A549 (cell line): ENCODE measurements at regions not wholly inside any gene's neighbourhood (a gene's known extent, or its start where the extent isn't known, plus 50 kb on each side); places are given as distances from the start of the nearest gene placed in this dataset.

Source experiments
- POLR2A ChIP-seq: IDR thresholded peaks from 2 replicates; pipeline ENCODE4 v1.6.1; 2012; ENCODE audit warnings: mild to moderate bottlenecking, low read length
- TF ChIP-seq, protein P1 (sequence below): fragments of >200 bp; sonication (Bioruptor Twin); formaldehyde crosslinking; IDR thresholded peaks from 3 replicates; pipeline ENCODE4 v1.5.1; 2016
- TF ChIP-seq, protein P2 (sequence below): IDR thresholded peaks from 2 replicates; pipeline ENCODE4 v1.6.1; 2012

DNA sequence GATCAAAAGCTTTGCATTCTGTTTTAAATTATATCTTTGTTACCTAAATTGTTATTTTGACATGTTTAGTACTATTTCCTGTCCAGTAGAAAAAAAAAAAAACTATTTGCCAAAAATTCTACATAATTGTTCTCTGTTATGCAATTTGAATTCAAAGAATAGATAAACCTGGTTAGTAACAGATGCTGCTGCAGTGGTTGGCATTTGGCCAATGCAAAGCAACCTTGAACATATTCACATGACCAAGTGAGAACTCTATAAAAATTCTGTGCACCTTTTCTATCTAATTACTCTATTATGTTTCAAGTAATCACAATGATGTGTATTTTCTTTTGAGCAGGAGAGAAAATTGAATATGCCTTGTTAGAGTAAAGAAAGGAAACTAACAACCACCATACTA, 1473.4 kb downstream of the RPA4 start:
- TF ChIP-seq POLR2A = no peak
- TF ChIP-seq, protein P1, sequence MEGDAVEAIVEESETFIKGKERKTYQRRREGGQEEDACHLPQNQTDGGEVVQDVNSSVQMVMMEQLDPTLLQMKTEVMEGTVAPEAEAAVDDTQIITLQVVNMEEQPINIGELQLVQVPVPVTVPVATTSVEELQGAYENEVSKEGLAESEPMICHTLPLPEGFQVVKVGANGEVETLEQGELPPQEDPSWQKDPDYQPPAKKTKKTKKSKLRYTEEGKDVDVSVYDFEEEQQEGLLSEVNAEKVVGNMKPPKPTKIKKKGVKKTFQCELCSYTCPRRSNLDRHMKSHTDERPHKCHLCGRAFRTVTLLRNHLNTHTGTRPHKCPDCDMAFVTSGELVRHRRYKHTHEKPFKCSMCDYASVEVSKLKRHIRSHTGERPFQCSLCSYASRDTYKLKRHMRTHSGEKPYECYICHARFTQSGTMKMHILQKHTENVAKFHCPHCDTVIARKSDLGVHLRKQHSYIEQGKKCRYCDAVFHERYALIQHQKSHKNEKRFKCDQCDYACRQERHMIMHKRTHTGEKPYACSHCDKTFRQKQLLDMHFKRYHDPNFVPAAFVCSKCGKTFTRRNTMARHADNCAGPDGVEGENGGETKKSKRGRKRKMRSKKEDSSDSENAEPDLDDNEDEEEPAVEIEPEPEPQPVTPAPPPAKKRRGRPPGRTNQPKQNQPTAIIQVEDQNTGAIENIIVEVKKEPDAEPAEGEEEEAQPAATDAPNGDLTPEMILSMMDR = no peak
- TF ChIP-seq, protein P2, sequence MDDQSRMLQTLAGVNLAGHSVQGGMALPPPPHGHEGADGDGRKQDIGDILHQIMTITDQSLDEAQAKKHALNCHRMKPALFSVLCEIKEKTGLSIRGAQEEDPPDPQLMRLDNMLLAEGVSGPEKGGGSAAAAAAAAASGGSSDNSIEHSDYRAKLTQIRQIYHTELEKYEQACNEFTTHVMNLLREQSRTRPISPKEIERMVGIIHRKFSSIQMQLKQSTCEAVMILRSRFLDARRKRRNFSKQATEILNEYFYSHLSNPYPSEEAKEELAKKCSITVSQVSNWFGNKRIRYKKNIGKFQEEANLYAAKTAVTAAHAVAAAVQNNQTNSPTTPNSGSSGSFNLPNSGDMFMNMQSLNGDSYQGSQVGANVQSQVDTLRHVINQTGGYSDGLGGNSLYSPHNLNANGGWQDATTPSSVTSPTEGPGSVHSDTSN = no peak
